ENCODE measurements at regions not wholly inside any gene's neighbourhood (a gene's known extent, or its start where the extent isn't known, plus 50 kb on each side); places are given as distances from the start of the nearest gene placed in this dataset.

DNA sequence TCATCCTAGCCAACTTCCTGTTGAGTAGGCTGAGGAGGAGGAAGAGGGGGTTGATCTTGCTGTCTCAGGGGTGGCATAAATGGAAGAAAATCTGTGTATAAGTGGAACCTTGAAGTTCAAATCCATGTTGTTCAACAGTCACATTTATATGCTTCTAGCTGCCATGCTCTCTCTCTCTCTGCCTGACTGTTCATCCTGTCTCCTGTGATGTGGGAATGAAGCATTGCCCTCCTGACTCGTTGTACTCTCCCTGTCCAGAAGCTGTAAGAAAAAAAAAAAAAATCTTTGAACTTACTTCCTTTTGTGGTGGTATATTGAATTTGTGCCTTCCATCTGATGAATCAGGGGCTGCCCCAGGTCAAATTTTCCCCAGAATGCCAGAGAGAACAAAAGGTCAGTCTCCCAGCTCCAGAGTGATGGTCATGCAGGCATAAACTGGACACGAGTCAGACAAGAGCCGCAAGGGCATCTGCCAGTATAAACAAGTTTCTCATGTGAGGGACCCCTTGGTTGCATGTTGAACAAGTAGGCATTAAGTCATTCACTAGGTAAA lies 257.0 kb downstream of the IDS start:
- Histone ChIP-seq H3K27ac (no peak overlapping the region), H3K9ac (no peak overlapping the region), H4K20me1 (ENCODE audit: insufficient read depth) (no peaks in the 10 kb centered on the region), H3K4me3 (IDR thresholded peaks at IDR 0.05; ENCODE audit: insufficient read depth, low read depth, low read length) (no peak overlapping the region), H3K36me3 (ENCODE audit: insufficient read depth) (no peaks in the 10 kb centered on the region), H3K79me2 (ENCODE audit: insufficient read depth, low read depth) (no peaks in the 10 kb centered on the region), H3K27me3 (ENCODE audit: insufficient read depth, low read depth) (no peaks in the 10 kb centered on the region), H3K4me2 (no peak overlapping the region), H3K4me1 (ENCODE audit: low read depth, poor library complexity, severe bottlenecking) (no peaks in the 10 kb centered on the region), H2AFZ (ENCODE audit: low read depth) (no peak overlapping the region)
- TF ChIP-seq, protein P1, sequence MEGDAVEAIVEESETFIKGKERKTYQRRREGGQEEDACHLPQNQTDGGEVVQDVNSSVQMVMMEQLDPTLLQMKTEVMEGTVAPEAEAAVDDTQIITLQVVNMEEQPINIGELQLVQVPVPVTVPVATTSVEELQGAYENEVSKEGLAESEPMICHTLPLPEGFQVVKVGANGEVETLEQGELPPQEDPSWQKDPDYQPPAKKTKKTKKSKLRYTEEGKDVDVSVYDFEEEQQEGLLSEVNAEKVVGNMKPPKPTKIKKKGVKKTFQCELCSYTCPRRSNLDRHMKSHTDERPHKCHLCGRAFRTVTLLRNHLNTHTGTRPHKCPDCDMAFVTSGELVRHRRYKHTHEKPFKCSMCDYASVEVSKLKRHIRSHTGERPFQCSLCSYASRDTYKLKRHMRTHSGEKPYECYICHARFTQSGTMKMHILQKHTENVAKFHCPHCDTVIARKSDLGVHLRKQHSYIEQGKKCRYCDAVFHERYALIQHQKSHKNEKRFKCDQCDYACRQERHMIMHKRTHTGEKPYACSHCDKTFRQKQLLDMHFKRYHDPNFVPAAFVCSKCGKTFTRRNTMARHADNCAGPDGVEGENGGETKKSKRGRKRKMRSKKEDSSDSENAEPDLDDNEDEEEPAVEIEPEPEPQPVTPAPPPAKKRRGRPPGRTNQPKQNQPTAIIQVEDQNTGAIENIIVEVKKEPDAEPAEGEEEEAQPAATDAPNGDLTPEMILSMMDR (conservative IDR thresholded peaks at IDR 0.05; ENCODE audit: low read depth, low read length), result no peak

DNA sequence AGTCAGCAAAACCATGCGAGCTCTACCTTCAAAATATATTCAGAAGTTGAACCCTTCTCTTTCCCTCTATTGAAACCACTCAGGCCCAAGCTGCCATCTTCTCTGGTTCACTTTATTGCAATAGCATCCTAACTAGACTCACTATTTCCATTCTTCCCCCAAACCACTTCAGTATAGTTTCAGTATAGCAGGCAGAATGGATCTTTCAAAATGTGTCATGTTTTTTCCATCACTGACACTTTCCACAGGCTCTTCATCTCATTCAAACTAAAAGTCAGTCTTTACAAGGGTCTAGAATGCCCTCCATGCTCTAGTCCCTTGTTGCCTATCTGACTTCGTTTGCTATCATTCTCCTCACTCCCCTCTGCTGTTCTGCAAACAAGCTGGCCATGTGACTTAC lies 274.4 kb downstream of the IDS start:
- Histone ChIP-seq H3K36me3 (ENCODE audit: insufficient read depth) (no peaks in the 10 kb centered on the region), H3K79me2 (ENCODE audit: insufficient read depth, low read depth) (no peaks in the 10 kb centered on the region), H3K4me3 (IDR thresholded peaks at IDR 0.05; ENCODE audit: insufficient read depth, low read depth, low read length) (no peak overlapping the region), H2AFZ (ENCODE audit: low read depth) (no peak overlapping the region), H3K27ac (no peak overlapping the region), H4K20me1 (ENCODE audit: insufficient read depth) (no peaks in the 10 kb centered on the region), H3K4me1 (ENCODE audit: low read depth, poor library complexity, severe bottlenecking) (no peaks in the 10 kb centered on the region), H3K4me2 (no peak overlapping the region), H3K9ac (no peak overlapping the region), H3K27me3 (ENCODE audit: insufficient read depth, low read depth) (no peaks in the 10 kb centered on the region)
- TF ChIP-seq, protein P1 (conservative IDR thresholded peaks at IDR 0.05; ENCODE audit: low read depth, low read length), result no peak

DNA sequence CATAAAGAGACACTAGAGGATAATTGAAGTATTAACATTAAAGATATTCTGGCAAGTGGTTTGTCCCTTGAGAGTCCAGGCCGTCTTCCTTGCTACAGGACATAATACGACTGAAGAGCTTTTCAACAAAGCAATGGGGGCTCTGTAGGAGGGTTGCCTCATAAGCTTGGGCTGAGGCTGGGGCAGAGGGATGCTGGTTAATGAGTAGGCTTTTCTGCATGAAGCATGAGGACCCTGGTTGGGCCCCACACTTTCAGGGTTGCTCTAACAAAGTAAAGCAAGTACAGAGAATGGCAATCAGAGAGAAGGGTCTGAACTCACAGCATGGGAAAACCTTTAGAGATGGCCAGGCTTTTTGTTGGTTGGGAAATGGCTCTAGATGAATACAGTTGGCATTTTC lies 281.3 kb downstream of the IDS start:
- H3K36me3 ChIP-seq (ENCODE audit: insufficient read depth), result no peaks in the 10 kb centered on the region
- no peak overlapping the region for H2AFZ ChIP-seq (ENCODE audit: low read depth)
- no peaks in the 10 kb centered on the region for H3K4me1 ChIP-seq (ENCODE audit: low read depth, poor library complexity, severe bottlenecking)
- H3K79me2 ChIP-seq (ENCODE audit: insufficient read depth, low read depth), result no peaks in the 10 kb centered on the region
- no peak overlapping the region for H3K9ac ChIP-seq
- H3K27me3 ChIP-seq (ENCODE audit: insufficient read depth, low read depth), result no peaks in the 10 kb centered on the region
- no peak overlapping the region for H3K4me2 ChIP-seq
- H3K4me3 ChIP-seq (IDR thresholded peaks at IDR 0.05; ENCODE audit: insufficient read depth, low read depth, low read length), result no peak overlapping the region
- no peak overlapping the region for H3K27ac ChIP-seq
- TF ChIP-seq, protein P1 (conservative IDR thresholded peaks at IDR 0.05; ENCODE audit: low read depth, low read length), result no peak
- H4K20me1 ChIP-seq (ENCODE audit: insufficient read depth), result no peaks in the 10 kb centered on the region

DNA sequence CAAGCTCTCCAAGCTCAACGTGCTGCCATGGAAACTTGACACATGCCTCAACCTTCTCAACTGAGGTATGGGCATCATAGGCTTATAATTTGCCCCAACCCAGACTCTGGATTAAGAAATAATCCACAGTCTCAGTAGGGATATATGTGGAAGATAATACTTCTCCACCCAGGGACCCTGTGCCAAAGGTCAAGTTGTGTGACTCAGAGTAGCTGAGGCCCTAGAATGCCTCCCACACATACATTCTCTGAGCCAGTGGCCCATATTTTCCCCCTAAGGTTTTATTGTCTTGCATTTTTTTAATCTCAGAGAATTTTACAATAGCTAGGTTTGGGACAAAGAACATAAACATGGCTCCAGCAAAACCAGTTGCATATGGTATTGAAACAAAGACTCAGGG lies 283.1 kb downstream of the IDS start:
- Histone ChIP-seq H3K79me2 (ENCODE audit: insufficient read depth, low read depth) (no peaks in the 10 kb centered on the region), H3K36me3 (ENCODE audit: insufficient read depth) (no peaks in the 10 kb centered on the region), H4K20me1 (ENCODE audit: insufficient read depth) (no peaks in the 10 kb centered on the region), H3K9ac (no peak overlapping the region), H3K27ac (no peak overlapping the region), H2AFZ (ENCODE audit: low read depth) (no peak overlapping the region), H3K4me3 (IDR thresholded peaks at IDR 0.05; ENCODE audit: insufficient read depth, low read depth, low read length) (no peak overlapping the region), H3K4me1 (ENCODE audit: low read depth, poor library complexity, severe bottlenecking) (no peaks in the 10 kb centered on the region), H3K4me2 (no peak overlapping the region), H3K27me3 (ENCODE audit: insufficient read depth, low read depth) (no peaks in the 10 kb centered on the region)
- TF ChIP-seq, protein P1 (conservative IDR thresholded peaks at IDR 0.05; ENCODE audit: low read depth, low read length), result no peak

Data from KMS-11 (cell line).